MM.1S (cell line): ENCODE measurements at regions not wholly inside any gene's neighbourhood (a gene's known extent, or its start where the extent isn't known, plus 50 kb on each side); places are given as distances from the start of the nearest gene placed in this dataset.

Source experiments
- DNase-seq: peaks from one replicate; pipeline ENCODE4 v3.0.0-alpha.2; 2015
- H2AFZ ChIP-seq: fragments of 300-600 bp; sonication (generic); 2 replicates; pipeline ENCODE4 v1.6.0; 2016; ENCODE audit warnings: antibody characterized with exemption, low read length
- H3F3A ChIP-seq: fragments of 300-600 bp; sonication (generic); 2 replicates; pipeline ENCODE4 v1.6.1; 2016; ENCODE audit warnings: mild to moderate bottlenecking, antibody characterized with exemption, low read length, moderate library complexity, mixed read lengths; ENCODE audit not compliant: insufficient read depth
- H3K27ac ChIP-seq: fragments of 300-600 bp; sonication (generic); 2 replicates; pipeline ENCODE4 v1.5.1; 2016; ENCODE audit warnings: mild to moderate bottlenecking, low read length
- H3K27me3 ChIP-seq: fragments of 300-600 bp; sonication (generic); replicated peaks from 2 replicates; pipeline ENCODE4 v1.6.0; 2016; ENCODE audit warnings: low read length; ENCODE audit not compliant: insufficient read depth
- H3K36me3 ChIP-seq: fragments of 300-600 bp; sonication (generic); replicated peaks from 2 replicates; pipeline ENCODE4 v1.6.1; 2016; ENCODE audit warnings: mild to moderate bottlenecking, low read length, mixed read lengths; ENCODE audit not compliant: insufficient read depth
- H3K4me1 ChIP-seq: fragments of 300-600 bp; sonication (generic); 2 replicates; pipeline ENCODE4 v1.6.1; 2016; ENCODE audit warnings: low read length, mixed read lengths
- H3K4me2 ChIP-seq: fragments of 300-600 bp; sonication (generic); 2 replicates; pipeline ENCODE4 v1.6.0; 2016; ENCODE audit warnings: low read depth, low read length
- H3K4me3 ChIP-seq: fragments of 300-600 bp; sonication (generic); 2 replicates; pipeline ENCODE4 v1.5.1; 2016; ENCODE audit warnings: low read length, mixed read lengths
- H3K79me2 ChIP-seq: fragments of 300-600 bp; sonication (generic); 2 replicates; pipeline ENCODE4 v1.6.1; 2016; ENCODE audit warnings: mixed run types, low read length, mixed read lengths
- H3K9ac ChIP-seq: fragments of 300-600 bp; sonication (generic); 2 replicates; pipeline ENCODE4 v1.6.1; 2016; ENCODE audit warnings: low read length, mixed read lengths
- H3K9me2 ChIP-seq: fragments of 300-600 bp; sonication (generic); replicated peaks from 2 replicates; pipeline ENCODE4 v1.6.1; 2016; ENCODE audit warnings: mild to moderate bottlenecking, low read length, mixed read lengths; ENCODE audit not compliant: insufficient read depth
- H3K9me3 ChIP-seq: fragments of 300-600 bp; sonication (generic); replicated peaks from 2 replicates; pipeline ENCODE4 v1.6.1; 2016; ENCODE audit warnings: mild to moderate bottlenecking, low read length, mixed read lengths; ENCODE audit not compliant: insufficient read depth
- H4K20me1 ChIP-seq: fragments of 300-600 bp; sonication (generic); 2 replicates; pipeline ENCODE4 v1.6.1; 2016; ENCODE audit warnings: mild to moderate bottlenecking, low read length, moderate library complexity, mixed read lengths; ENCODE audit not compliant: insufficient read depth
- EZH2 ChIP-seq: fragments of 300-600 bp; sonication (generic); optimal IDR thresholded peaks from 2 replicates; pipeline ENCODE3; 2017; ENCODE audit warnings: low read depth, mild to moderate bottlenecking, antibody characterized with exemption, low read length, mixed read lengths
- EZH2phosphoT487 ChIP-seq: fragments of 300-600 bp; sonication (generic); IDR thresholded peaks from 2 replicates; pipeline ENCODE4 v1.6.1; 2018; ENCODE audit warnings: antibody characterized with exemption, low read length
- TF ChIP-seq, protein P1 (sequence below): fragments of 300-600 bp; sonication (generic); IDR thresholded peaks from 2 replicates; pipeline ENCODE4 v1.5.1; 2016; ENCODE audit warnings: antibody characterized with exemption, low read length, mixed read lengths

GRCh38 chr1:55276671-55277376 lies 61.7 kb upstream of the USP24 start:
- Histone ChIP-seq H3K27me3 (no peaks in the 10 kb centered on the region), H3K4me1 (no peaks in the 10 kb centered on the region), H3K36me3 (no peaks in the 10 kb centered on the region), H3K9ac (no peak overlapping the region), H3K9me3 (no peaks in the 10 kb centered on the region), H3K27ac (no peak overlapping the region), H3K4me3 (no peak overlapping the region), H2AFZ (no peak overlapping the region), H3F3A (no peaks in the 10 kb centered on the region), H3K4me2 (no peak overlapping the region), H3K9me2 (no peaks in the 10 kb centered on the region), H4K20me1 (no peaks in the 10 kb centered on the region), H3K79me2 (no peaks in the 10 kb centered on the region)
- TF ChIP-seq, protein P1, sequence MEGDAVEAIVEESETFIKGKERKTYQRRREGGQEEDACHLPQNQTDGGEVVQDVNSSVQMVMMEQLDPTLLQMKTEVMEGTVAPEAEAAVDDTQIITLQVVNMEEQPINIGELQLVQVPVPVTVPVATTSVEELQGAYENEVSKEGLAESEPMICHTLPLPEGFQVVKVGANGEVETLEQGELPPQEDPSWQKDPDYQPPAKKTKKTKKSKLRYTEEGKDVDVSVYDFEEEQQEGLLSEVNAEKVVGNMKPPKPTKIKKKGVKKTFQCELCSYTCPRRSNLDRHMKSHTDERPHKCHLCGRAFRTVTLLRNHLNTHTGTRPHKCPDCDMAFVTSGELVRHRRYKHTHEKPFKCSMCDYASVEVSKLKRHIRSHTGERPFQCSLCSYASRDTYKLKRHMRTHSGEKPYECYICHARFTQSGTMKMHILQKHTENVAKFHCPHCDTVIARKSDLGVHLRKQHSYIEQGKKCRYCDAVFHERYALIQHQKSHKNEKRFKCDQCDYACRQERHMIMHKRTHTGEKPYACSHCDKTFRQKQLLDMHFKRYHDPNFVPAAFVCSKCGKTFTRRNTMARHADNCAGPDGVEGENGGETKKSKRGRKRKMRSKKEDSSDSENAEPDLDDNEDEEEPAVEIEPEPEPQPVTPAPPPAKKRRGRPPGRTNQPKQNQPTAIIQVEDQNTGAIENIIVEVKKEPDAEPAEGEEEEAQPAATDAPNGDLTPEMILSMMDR, result no peak
- TF ChIP-seq EZH2 (no peak), EZH2phosphoT487 (no peak)
- DNase-seq, result no peak

GRCh38 chr1:55275941-55276341 lies 60.8 kb upstream of the USP24 start:
- Histone ChIP-seq H3F3A (no peaks in the 10 kb centered on the region), H3K27ac (no peak overlapping the region), H3K36me3 (no peaks in the 10 kb centered on the region), H3K4me2 (no peak overlapping the region), H4K20me1 (no peaks in the 10 kb centered on the region), H3K4me3 (no peak overlapping the region), H3K9me2 (no peaks in the 10 kb centered on the region), H3K79me2 (no peaks in the 10 kb centered on the region), H3K4me1 (no peaks in the 10 kb centered on the region), H2AFZ (no peak overlapping the region), H3K9me3 (no peaks in the 10 kb centered on the region), H3K9ac (no peak overlapping the region), H3K27me3 (no peaks in the 10 kb centered on the region)
- TF ChIP-seq, protein P1, result no peak
- TF ChIP-seq EZH2, result no peak
- TF ChIP-seq EZH2phosphoT487, result no peak
- no peak for DNase-seq

DNA sequence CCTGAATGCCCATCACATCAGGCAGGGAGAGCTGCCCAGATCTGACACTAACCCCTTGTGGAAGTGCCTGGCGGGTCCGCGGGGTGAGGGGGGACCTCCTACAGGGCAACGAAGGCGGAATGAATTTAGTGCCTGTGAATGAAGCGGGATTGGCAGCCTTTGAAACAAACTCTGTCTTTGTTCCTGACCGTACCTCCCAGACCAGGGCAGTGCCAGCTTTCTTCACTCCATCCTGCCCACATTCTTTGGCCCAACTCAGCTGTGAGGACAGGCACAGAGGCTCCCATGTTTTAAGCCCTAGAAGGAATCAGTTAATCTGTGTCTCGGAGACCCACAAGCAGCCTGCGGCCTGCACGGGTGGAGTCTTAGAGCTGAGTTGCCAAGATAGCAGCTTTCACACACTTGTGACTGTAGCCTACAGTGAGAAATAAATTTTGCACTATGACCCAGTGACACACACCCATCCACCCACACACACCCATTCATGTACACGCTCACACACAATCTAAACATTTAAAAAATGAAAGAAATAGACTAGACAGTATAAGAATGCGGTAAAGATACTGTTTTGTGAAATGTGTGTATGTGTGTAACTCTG lies 60.1 kb upstream of the USP24 start:
- no peak overlapping the region for H3K9ac ChIP-seq
- DNase-seq, result no peak
- H3K4me1 ChIP-seq, result no peaks in the 10 kb centered on the region
- H3K27me3 ChIP-seq, result no peaks in the 10 kb centered on the region
- no peaks in the 10 kb centered on the region for H3K79me2 ChIP-seq
- no peak overlapping the region for H3K4me2 ChIP-seq
- H3K27ac ChIP-seq, result no peak overlapping the region
- no peak overlapping the region for H2AFZ ChIP-seq
- no peaks in the 10 kb centered on the region for H4K20me1 ChIP-seq
- TF ChIP-seq EZH2 (no peak), EZH2phosphoT487 (no peak)
- TF ChIP-seq, protein P1, result no peak
- no peak overlapping the region for H3K4me3 ChIP-seq
- H3K9me2 ChIP-seq, result no peaks in the 10 kb centered on the region
- no peaks in the 10 kb centered on the region for H3F3A ChIP-seq
- no peaks in the 10 kb centered on the region for H3K36me3 ChIP-seq
- H3K9me3 ChIP-seq, result no peaks in the 10 kb centered on the region
